CD4-positive, alpha-beta T cell treated with Interleukin-2 at 100 ng/mL for 4 hours (primary cell): ENCODE measurements at regions not wholly inside any gene's neighbourhood (a gene's known extent, or its start where the extent isn't known, plus 50 kb on each side); places are given as distances from the start of the nearest gene placed in this dataset.

Source experiments
- DNase-seq: peaks from one replicate; pipeline ENCODE4 v3.0.0-alpha.2; 2020; ENCODE audit warnings: low spot score

DNA sequence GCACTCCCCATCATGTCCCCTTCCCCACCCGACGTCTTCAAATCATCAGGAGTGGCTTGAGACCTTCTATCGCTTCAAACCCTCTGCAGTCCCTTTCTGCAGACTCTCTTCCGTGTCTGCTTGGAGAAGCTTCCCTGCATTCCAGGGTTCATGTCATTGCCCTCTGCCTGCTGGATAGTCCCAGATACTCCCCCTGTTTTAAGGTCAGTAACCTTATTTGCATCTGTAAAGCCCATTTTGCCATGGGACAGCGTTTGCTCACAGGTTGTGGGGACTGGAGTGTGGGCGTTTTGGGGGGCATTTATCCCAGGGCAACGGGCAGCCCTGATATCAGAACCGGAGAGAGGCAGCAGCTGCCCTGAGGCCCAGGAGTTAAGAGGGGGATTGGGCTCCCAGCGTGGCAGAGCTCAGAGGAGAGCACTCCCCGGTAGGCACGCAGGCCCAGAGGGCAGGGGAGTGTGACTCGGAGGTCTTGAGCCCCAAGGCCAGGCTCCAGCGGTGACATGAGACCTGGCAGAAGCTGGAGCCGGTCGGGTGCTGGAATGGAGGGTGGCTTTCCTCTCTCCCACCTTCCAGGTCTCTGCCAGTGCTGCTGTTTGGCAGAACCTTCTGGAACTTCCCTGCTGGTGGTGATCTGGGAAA lies 73.8 kb downstream of the RTP5 start:
- no peak for DNase-seq

DNA sequence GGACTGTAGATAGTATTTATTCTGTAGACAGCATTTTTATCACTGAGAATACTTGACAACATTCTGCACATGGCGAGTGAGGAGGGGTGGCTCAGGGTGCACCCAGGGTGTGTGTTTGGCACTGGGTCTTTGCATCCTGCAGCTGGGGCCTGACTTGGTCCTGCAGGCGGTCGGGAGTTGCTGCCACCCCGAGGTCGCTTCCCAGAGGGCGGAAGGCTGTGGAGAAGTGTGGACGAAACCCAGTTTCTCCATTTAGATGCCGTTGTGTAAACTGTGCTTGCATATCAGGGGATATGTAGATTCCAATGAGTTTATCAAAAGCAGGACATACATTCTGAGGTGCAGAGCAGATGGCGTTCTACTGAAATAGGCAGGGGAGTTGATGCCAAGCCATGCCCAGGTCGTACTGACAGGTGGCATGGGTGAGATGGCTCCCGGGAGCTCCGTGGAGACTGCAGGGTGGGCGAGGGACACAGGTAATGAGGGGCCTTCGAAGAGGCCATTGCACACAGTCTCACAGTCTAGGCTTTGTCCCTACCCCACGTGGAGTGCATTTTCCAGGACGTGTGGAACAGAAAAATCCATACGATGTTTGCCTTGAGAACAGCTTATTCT lies 74.5 kb downstream of the RTP5 start:
- no peak for DNase-seq

GRCh38 chr2:241944821-241945220 lies 75.3 kb downstream of the RTP5 start:
- no peak for DNase-seq

- DNase-seq, result no peak
These were observed 75.8 kb downstream of the RTP5 start for GRCh38 chr2:241945311-241945710.

DNA sequence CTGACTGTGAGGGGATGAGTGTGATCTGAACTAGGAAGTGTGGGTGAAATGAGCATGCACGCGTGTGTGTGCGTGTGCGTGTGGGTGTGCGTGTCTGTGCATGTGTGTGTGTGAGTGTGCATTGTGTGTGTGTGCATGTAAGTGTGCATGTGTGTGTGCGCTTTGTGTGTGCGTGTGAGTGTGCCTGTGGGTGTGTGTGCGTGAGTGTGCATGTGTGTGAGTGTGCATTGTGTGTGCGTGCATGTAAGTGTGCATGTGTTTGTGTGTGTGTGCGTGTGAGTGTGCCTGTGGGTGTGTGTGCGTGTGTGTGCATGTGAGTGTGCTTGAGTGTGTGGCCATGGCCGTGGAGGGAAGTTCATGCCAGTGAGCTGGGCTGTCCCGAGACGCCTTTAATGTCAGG lies 76.3 kb downstream of the RTP5 start:
- no peak for DNase-seq

DNA sequence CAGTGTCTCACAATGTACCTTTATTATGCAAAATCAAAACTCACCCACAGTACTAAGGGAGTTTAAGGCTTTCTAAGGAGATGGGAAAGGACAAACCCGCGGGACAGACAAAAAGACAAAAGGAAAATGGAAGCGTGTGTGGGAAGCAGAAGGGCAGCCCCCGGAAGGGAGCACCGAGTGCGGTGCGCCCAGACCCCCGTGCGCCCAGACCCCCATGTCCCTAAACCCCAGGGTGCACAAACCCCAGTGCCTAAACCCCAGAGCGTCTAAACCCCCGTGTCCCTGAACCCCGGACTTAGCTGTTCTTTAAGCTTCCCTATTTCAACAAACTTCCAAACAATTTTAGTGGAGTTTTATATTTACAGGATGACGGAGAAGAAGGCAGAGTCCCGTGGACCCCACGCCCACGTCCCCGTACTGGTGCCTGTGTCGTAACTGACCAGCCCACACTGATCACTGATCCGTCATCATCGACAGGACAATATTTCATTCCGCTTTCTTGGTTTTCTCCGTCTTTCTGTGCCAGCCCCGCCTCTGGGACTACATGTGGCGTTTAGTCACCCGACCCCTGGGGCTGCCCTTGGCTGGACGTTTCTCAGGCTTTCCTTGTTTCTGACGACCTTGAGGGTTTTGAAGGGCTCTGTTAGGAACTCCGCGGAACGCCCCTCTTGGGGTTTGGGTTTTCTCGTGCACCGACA lies 76.9 kb downstream of the RTP5 start:
- no peak for DNase-seq

- no peak for DNase-seq
These were observed 77.4 kb downstream of the RTP5 start for GRCh38 chr2:241947004-241947350.

DNA sequence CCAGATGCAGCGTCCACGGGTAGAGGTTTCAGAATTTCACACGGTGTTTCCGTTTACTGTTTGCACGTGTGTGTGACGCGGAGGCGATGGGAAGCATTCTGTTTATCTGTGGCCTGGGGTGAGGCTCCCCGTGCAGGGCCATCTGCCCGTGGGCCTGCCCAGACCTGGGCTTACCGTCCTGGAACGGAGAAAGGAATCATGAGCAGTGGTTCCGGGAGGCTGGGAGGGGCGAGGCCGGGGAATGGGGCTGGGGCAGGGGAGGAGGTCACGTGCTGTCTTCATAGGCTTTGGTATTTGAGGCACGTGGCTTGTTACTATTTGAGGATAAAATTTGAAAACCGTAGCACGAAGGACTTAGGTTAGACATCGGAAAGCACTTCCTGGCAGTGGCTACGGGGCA lies 77.9 kb downstream of the RTP5 start:
- no peak for DNase-seq

DNA sequence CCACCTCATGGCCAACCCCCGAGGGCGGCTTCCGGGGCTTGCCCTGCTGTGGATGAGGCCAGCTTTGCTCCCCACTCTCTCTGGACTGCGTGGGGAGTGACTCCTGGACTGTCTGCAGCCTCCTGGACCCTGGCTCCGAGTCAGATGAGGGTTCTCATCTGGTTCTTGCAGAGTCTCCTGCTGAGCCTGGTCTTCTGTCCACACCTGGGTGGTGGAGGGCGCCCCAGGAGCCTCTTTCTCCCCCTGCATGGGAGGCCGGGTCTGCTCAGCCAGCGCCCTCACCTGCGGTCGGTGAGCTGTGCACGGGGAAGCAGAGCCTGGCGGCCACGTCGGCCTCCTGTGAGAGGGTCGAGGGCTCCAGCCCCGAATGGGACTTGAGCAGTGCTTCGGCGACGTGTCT lies 78.3 kb downstream of the RTP5 start:
- no peak for DNase-seq

DNA sequence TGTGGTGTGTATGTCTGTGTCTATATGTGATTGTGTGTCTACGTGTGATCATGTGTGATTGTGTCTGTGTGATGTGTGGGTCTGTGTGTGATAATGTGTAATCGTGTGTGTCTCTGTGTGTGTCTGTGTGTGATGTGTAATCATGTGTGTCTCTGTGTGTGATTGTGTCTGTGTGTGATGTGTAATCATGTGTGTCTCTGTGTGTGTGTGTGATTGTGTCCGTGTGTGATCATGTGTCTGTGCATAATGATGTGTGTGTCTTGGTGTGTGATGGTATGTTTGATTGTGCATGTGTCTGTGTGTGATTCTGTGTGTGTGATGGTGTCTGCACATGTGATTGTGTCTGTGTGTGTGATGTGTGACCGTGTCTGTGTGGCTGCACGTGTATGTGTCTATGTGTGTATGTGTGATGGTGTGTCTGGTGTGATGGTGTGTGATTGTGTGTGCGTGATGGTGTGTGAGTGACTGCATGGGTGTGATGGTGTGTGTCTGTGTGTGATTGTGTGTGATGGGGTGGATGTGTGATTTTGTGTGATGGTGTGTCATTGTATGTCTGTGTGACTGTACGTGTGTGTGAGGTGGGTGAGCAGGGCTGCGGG lies 78.9 kb downstream of the RTP5 start:
- no peak for DNase-seq

- no peak for DNase-seq
These were observed 79.6 kb downstream of the RTP5 start for GRCh38 chr2:241948901-241949735.

GRCh38 chr2:241949736-241950412 lies 80.3 kb downstream of the RTP5 start:
- no peak for DNase-seq

DNA sequence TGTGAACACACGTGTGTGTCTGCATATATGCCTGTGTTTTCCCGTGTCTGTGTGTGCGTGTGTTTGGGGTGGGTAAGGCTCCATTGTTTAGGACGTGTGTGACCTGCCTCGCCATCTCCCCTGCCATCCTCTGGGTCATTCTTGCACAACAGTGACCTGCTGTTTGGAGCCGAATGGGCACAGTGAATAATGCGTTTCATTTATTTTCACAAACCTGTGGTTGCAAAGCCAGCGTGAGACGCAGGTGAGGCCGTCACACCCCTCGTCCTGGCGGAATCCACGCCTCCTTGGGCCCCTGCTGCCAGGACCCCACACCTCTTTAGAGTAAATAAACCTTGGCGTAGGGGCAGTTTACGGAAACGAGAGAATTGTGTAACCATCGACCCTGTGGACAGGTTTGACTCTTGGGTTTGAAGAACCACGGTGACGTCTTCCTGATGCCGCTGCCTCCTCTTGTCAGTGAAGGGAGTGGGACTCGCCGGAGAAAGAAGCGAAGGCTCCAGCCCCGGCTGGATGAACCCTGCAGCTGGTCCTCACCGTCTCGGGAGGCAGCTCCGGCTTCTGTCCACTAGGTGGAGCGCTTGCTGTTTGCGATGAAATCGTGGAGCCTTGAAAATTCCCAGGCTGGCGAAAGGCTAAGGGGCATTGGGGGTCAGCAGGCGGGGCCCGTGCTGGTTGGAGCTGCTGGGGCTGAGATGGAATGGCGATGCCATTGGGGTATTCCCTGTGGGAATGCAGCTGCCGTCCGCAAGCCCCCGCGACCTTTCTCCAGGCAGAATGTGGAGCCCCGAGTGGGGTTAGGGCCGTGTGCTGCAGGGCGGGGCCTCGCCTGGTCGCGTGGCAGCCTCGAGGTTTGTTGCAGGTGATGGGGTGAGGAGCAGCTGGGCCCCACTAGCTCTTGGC lies 81.1 kb downstream of the RTP5 start:
- DNase-seq, result peak; percentile 65

DNA sequence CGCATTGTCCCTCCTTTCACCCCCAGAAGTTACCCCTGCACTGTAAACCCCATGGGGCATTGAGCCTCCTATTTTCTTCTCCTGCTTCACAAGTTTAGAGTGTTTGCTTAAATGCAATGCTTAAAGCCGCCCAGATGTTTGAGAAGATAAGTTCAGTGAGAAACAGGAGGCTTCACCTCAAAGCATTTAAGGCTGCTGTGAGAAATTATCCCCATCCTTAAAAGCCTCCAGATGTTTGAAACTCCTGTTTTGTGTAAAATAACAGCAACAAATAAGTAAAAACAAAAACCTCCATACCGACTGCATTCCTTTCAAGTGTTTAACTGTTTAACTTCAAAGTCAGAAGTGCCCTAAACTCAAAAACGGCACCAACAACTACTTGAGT lies 81.8 kb downstream of the RTP5 start:
- no peak for DNase-seq

DNA sequence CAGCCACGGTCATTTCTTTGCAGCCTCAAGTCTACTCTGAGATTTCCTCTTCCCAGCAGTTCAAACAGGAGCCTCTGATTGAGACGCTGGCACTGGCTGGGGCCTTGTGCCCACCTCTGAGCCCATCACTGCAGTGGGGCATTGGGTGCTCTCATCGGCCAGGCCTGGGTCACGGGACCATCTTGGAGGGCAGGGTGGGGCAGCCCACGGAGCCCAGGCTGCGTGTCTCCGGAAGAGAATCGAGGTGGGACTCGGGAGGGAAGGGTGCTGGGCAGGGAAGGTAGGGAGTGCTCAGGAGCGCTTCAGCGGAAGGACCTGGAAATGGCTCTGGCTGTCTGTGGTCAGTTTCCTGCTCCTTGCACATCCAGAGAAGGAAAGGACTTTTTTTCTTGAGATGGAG lies 82.4 kb downstream of the RTP5 start:
- no peak for DNase-seq

DNA sequence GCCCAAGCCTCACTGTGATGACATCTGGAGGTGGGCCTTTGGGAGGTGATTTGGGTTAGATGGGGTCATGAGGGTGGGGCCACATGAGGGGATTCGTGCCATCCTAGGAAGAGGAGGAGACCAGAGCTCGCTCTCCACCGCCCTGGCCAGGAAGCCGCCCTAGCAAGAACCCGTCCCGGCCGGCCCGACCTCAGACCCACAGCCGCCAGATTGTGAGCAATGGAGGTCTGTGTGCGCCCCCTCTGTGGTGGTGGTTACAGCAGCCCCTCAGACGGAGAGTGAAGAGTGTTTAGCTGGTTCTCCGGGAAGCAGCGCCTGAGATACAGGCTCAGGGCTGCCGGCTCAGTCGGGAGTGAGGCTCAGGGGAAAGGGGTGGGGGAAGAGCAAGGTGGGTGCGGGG lies 83.3 kb downstream of the RTP5 start:
- no peak for DNase-seq

- no peak for DNase-seq
These were observed 83.9 kb downstream of the RTP5 start for GRCh38 chr2:241953324-241953928.

- DNase-seq, result no peak
These were observed 87.1 kb downstream of the RTP5 start for GRCh38 chr2:241956521-241957110.

- DNase-seq, result no peak
These were observed 87.7 kb downstream of the RTP5 start for GRCh38 chr2:241957276-241957675.
